ENCODE measurements at regions not wholly inside any gene's neighbourhood (a gene's known extent, or its start where the extent isn't known, plus 50 kb on each side); places are given as distances from the start of the nearest gene placed in this dataset.

- H3K4me1 ChIP-seq = no peaks in the 10 kb centered on the region
- no peaks in the 10 kb centered on the region for H3K36me3 ChIP-seq
- no peak for ATAC-seq
- H3K9me3 ChIP-seq = no peaks in the 10 kb centered on the region
- in situ Hi-C loops (cut with MboI; ENCODE audit: low sequenced_read_pairs in 4 of 4) = no loop called here
- DNase-seq = no peak
- H3K4me3 ChIP-seq = no peak overlapping the region
- H3K27me3 ChIP-seq = no peaks in the 10 kb centered on the region
- no peak for TF ChIP-seq POLR2A (IDR thresholded peaks at IDR 0.05)
- no peak for TF ChIP-seq CTCF (IDR thresholded peaks at IDR 0.05 in 4 of 5, conservative IDR thresholded peaks at IDR 0.05 in 1 of 5)
- H3K27ac ChIP-seq = no peak overlapping the region
- intact Hi-C loops (cut with DNase I; ENCODE audit: low total_unique reads) = no loop called here
Measured at GRCh38 chr5:104763216-104763615, 1200.6 kb upstream of the NUDT12 start.

- H3K9me3 ChIP-seq = no peaks in the 10 kb centered on the region
- H3K27ac ChIP-seq = no peak overlapping the region
- intact Hi-C loops (cut with DNase I; ENCODE audit: low total_unique reads) = no loop called here
Measured at GRCh38 chr5:104757915-104758314, 1195.3 kb upstream of the NUDT12 start.

GRCh38 chr5:104755806-104756205, 1193.2 kb upstream of the NUDT12 start:
- intact Hi-C loops (cut with DNase I; ENCODE audit: low total_unique reads) = no loop called here
- DNase-seq (no peak), ATAC-seq (no peak)
- Histone ChIP-seq H3K27ac (no peak overlapping the region), H3K36me3 (no peaks in the 10 kb centered on the region), H3K4me1 (no peaks in the 10 kb centered on the region), H3K4me3 (no peak overlapping the region), H3K27me3 (no peaks in the 10 kb centered on the region), H3K9me3 (no peaks in the 10 kb centered on the region)
- in situ Hi-C loops (cut with MboI; ENCODE audit: low sequenced_read_pairs in 4 of 4) = no loop called here
- TF ChIP-seq POLR2A (IDR thresholded peaks at IDR 0.05) (no peak), CTCF (IDR thresholded peaks at IDR 0.05 in 4 of 5, conservative IDR thresholded peaks at IDR 0.05 in 1 of 5) (no peak)

More at GRCh38 chr5:104757915-104758314, 1195.3 kb upstream of the NUDT12 start:
- no peak for ATAC-seq
- Histone ChIP-seq H3K27me3 (no peaks in the 10 kb centered on the region), H3K36me3 (no peaks in the 10 kb centered on the region), H3K4me3 (no peak overlapping the region), H3K4me1 (no peaks in the 10 kb centered on the region)
- in situ Hi-C loops (cut with MboI; ENCODE audit: low sequenced_read_pairs in 4 of 4) = no loop called here
- no peak for DNase-seq
- TF ChIP-seq POLR2A (IDR thresholded peaks at IDR 0.05) (no peak), CTCF (IDR thresholded peaks at IDR 0.05 in 4 of 5, conservative IDR thresholded peaks at IDR 0.05 in 1 of 5) (no peak)

- Histone ChIP-seq H3K27me3 (no peaks in the 10 kb centered on the region), H3K9me3 (no peaks in the 10 kb centered on the region), H3K36me3 (no peaks in the 10 kb centered on the region), H3K27ac (no peak overlapping the region), H3K4me1 (no peaks in the 10 kb centered on the region), H3K4me3 (no peak overlapping the region)
- TF ChIP-seq CTCF (IDR thresholded peaks at IDR 0.05 in 4 of 5, conservative IDR thresholded peaks at IDR 0.05 in 1 of 5) (no peak), POLR2A (IDR thresholded peaks at IDR 0.05) (no peak)
- no peak for DNase-seq
- no peak for ATAC-seq
- intact Hi-C loops (cut with DNase I; ENCODE audit: low total_unique reads) (no loop called here), in situ Hi-C loops (cut with MboI; ENCODE audit: low sequenced_read_pairs in 4 of 4) (no loop called here)
Measured at GRCh38 chr5:104754311-104754995, 1191.9 kb upstream of the NUDT12 start.

- no peaks in the 10 kb centered on the region for H3K4me1 ChIP-seq
- no peak overlapping the region for H3K27ac ChIP-seq
- no peak for TF ChIP-seq POLR2A (IDR thresholded peaks at IDR 0.05)
- TF ChIP-seq CTCF (IDR thresholded peaks at IDR 0.05 in 4 of 5, conservative IDR thresholded peaks at IDR 0.05 in 1 of 5) = no peak
- no peaks in the 10 kb centered on the region for H3K36me3 ChIP-seq
- H3K4me3 ChIP-seq = no peak overlapping the region
- H3K9me3 ChIP-seq = no peaks in the 10 kb centered on the region
- intact Hi-C loops (cut with DNase I; ENCODE audit: low total_unique reads) (no loop called here), in situ Hi-C loops (cut with MboI; ENCODE audit: low sequenced_read_pairs in 4 of 4) (no loop called here)
- H3K27me3 ChIP-seq = no peaks in the 10 kb centered on the region
- no peak for DNase-seq
- no peak for ATAC-seq
Measured at GRCh38 chr5:104751969-104752368, 1189.4 kb upstream of the NUDT12 start.
